Loucy (cell line): ENCODE measurements at regions not wholly inside any gene's neighbourhood (a gene's known extent, or its start where the extent isn't known, plus 50 kb on each side); places are given as distances from the start of the nearest gene placed in this dataset.

ENCODE experiments used
- H2AFZ ChIP-seq: fragments of 200-600 bp; sonication (generic); 2 replicates; pipeline ENCODE4 v1.6.0; 2016; ENCODE audit warnings: antibody characterized with exemption, mild to moderate bottlenecking, low read length, moderate library complexity
- H3F3A ChIP-seq: fragments of 200-600 bp; 2 replicates; pipeline ENCODE4 v1.6.0; 2016; ENCODE audit warnings: antibody characterized with exemption, low read depth, mild to moderate bottlenecking
- H3K27me3 ChIP-seq: fragments of 200-600 bp; sonication (generic); 2 replicates; pipeline ENCODE4 v1.6.1; 2014; ENCODE audit warnings: low read length, mild to moderate bottlenecking; ENCODE audit not compliant: insufficient read depth, poor library complexity, severe bottlenecking
- H3K36me3 ChIP-seq: fragments of 200-600 bp; sonication (generic); 2 replicates; pipeline ENCODE4 v1.6.1; 2016; ENCODE audit warnings: low read length; ENCODE audit not compliant: insufficient read depth
- H3K4me1 ChIP-seq: fragments of 200-600 bp; sonication (generic); 2 replicates; pipeline ENCODE4 v1.5.1; 2014; ENCODE audit warnings: low read length, mild to moderate bottlenecking; ENCODE audit not compliant: insufficient read depth, poor library complexity, severe bottlenecking
- H3K4me2 ChIP-seq: fragments of 200-600 bp; sonication (generic); 2 replicates; pipeline ENCODE4 v1.6.0; 2014; ENCODE audit warnings: antibody characterized with exemption, low read length, low read depth, mild to moderate bottlenecking; ENCODE audit not compliant: poor library complexity, severe bottlenecking
- H3K4me3 ChIP-seq: fragments of 200-600 bp; sonication (generic); 2 replicates; pipeline ENCODE4 v1.5.1; 2014; ENCODE audit warnings: low read length, mild to moderate bottlenecking, mixed read lengths; ENCODE audit not compliant: poor library complexity, severe bottlenecking
- H3K79me2 ChIP-seq: fragments of 200-600 bp; sonication (generic); 2 replicates; pipeline ENCODE4 v1.6.1; 2014; ENCODE audit warnings: low read length; ENCODE audit not compliant: insufficient read depth
- H3K9ac ChIP-seq: fragments of 200-600 bp; sonication (generic); 2 replicates; pipeline ENCODE4 v1.6.0; 2014; ENCODE audit warnings: mild to moderate bottlenecking, low read depth, low read length, moderate library complexity; ENCODE audit not compliant: poor library complexity, severe bottlenecking
- H3K9me2 ChIP-seq: fragments of 200-600 bp; sonication (generic); replicated peaks from 2 replicates; pipeline ENCODE4 v1.6.1; 2016; ENCODE audit warnings: low read depth, low read length, mixed read lengths
- H3K9me3 ChIP-seq: fragments of 200-600 bp; sonication (generic); 2 replicates; pipeline ENCODE4 v1.6.1; 2014; ENCODE audit warnings: mild to moderate bottlenecking, antibody characterized with exemption, low read length, low read depth; ENCODE audit not compliant: insufficient read depth
- H4K20me1 ChIP-seq: fragments of 200-600 bp; sonication (generic); 2 replicates; pipeline ENCODE4 v1.6.0; 2014; ENCODE audit warnings: antibody characterized with exemption, low read length, mild to moderate bottlenecking; ENCODE audit not compliant: insufficient read depth, poor library complexity, severe bottlenecking
- EZH2phosphoT487 ChIP-seq: fragments of 200-600 bp; IDR thresholded peaks from 2 replicates; pipeline ENCODE4 v1.6.1; 2018; ENCODE audit warnings: antibody characterized with exemption, mild to moderate bottlenecking, moderate library complexity, borderline replicate concordance
- TF ChIP-seq, protein P1 (sequence below): fragments of 200-600 bp; sonication (generic); conservative IDR thresholded peaks from 2 replicates; pipeline ENCODE4 v1.5.1; 2014; ENCODE audit warnings: mild to moderate bottlenecking, antibody characterized with exemption, low read length

GRCh38 chr2:176542476-176542875, 273.2 kb downstream of the MTX2 start:
- Histone ChIP-seq H3K27me3 (no peaks in the 10 kb centered on the region), H3K9ac (no peak overlapping the region), H3K9me2 (no peaks in the 10 kb centered on the region), H3K4me3 (no peak overlapping the region), H3K4me2 (no peak overlapping the region), H4K20me1 (no peaks in the 10 kb centered on the region), H3K9me3 (no peaks in the 10 kb centered on the region), H3F3A (no peaks in the 10 kb centered on the region), H2AFZ (no peak overlapping the region), H3K4me1 (no peaks in the 10 kb centered on the region), H3K79me2 (no peaks in the 10 kb centered on the region), H3K36me3 (no peaks in the 10 kb centered on the region)
- TF ChIP-seq, protein P1, sequence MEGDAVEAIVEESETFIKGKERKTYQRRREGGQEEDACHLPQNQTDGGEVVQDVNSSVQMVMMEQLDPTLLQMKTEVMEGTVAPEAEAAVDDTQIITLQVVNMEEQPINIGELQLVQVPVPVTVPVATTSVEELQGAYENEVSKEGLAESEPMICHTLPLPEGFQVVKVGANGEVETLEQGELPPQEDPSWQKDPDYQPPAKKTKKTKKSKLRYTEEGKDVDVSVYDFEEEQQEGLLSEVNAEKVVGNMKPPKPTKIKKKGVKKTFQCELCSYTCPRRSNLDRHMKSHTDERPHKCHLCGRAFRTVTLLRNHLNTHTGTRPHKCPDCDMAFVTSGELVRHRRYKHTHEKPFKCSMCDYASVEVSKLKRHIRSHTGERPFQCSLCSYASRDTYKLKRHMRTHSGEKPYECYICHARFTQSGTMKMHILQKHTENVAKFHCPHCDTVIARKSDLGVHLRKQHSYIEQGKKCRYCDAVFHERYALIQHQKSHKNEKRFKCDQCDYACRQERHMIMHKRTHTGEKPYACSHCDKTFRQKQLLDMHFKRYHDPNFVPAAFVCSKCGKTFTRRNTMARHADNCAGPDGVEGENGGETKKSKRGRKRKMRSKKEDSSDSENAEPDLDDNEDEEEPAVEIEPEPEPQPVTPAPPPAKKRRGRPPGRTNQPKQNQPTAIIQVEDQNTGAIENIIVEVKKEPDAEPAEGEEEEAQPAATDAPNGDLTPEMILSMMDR: no peak
- no peak for TF ChIP-seq EZH2phosphoT487

DNA sequence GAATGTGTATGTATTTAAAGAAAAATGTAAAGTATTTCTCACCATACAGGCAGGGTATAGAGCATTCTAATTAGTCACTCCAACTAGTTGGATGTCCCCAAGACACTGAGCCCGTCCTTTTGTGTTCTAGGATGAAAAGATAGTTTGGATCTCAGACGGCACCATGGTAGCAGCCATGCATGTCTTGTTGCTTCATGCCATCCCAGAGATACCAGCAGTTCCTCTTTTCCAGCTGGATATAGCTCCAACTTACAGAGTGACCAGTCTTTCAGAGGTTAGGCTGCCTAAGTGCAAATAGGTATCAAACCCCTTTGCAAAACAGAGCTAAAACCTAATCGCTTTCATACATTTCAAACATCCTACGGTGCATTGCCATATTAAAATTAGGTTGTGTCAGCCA, 275.3 kb downstream of the MTX2 start:
- no peak for TF ChIP-seq EZH2phosphoT487
- TF ChIP-seq, protein P1: no peak
- no peaks in the 10 kb centered on the region for H3K4me1 ChIP-seq
- H3K4me2 ChIP-seq: no peak overlapping the region
- H3K9ac ChIP-seq: no peak overlapping the region
- no peaks in the 10 kb centered on the region for H3K36me3 ChIP-seq
- no peaks in the 10 kb centered on the region for H4K20me1 ChIP-seq
- H2AFZ ChIP-seq: no peak overlapping the region
- no peak overlapping the region for H3K4me3 ChIP-seq
- H3K9me3 ChIP-seq: no peaks in the 10 kb centered on the region
- H3F3A ChIP-seq: no peaks in the 10 kb centered on the region
- no peaks in the 10 kb centered on the region for H3K9me2 ChIP-seq
- no peaks in the 10 kb centered on the region for H3K27me3 ChIP-seq
- H3K79me2 ChIP-seq: no peaks in the 10 kb centered on the region

DNA sequence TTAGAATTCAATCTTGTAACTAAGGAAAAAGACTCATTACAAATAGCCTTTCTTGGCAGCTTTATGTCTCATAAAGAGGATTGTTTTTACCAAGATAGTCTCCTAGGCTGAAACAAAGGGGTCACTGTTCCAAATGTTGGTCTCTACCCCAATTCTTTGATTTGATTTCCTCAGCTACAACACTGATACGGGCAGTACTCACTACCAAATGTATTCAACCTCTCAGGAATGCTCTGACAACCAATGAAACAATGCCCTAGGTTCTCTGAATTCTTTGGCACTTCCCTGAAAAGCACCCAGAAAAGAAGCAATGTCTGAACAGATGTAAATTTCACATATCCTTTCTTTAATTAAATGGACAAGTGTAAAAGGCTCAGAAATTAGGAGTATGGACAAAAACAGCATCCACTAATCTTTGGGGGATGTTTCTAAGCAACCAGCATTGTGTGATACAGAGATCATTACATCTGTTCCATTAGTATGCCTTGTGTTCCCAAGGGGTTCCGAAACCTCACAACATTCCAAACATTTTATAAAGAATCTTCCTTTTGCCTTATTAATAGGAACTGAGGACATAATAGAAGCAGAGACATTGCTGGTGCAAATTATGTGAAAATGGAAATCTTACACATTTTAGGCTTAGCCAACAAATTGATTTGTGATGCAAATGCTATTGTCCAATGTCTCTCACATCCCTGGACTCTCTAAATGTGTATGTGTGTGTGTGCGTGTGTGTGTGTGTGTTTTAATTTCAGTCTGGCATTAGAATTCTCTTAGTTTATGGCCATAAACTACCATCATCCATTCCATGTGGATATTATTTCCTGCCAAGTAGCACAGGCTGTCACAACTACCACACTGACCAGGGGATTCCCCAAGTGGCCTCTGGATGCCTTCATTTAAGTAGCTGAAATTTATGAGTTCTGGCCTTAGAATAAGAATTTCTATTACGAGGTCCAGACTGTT, 276.0 kb downstream of the MTX2 start:
- no peaks in the 10 kb centered on the region for H3K9me2 ChIP-seq
- H4K20me1 ChIP-seq: no peaks in the 10 kb centered on the region
- no peak overlapping the region for H3K9ac ChIP-seq
- no peaks in the 10 kb centered on the region for H3K9me3 ChIP-seq
- TF ChIP-seq EZH2phosphoT487: no peak
- TF ChIP-seq, protein P1: no peak
- H3K36me3 ChIP-seq: no peaks in the 10 kb centered on the region
- no peak overlapping the region for H2AFZ ChIP-seq
- no peaks in the 10 kb centered on the region for H3F3A ChIP-seq
- no peaks in the 10 kb centered on the region for H3K4me1 ChIP-seq
- no peaks in the 10 kb centered on the region for H3K27me3 ChIP-seq
- H3K79me2 ChIP-seq: no peaks in the 10 kb centered on the region
- no peak overlapping the region for H3K4me2 ChIP-seq
- no peak overlapping the region for H3K4me3 ChIP-seq
